Epithelial cell of proximal tubule (primary cell): ENCODE measurements at regions not wholly inside any gene's neighbourhood (a gene's known extent, or its start where the extent isn't known, plus 50 kb on each side); places are given as distances from the start of the nearest gene placed in this dataset.

ENCODE experiments used
- DNase-seq: peaks from one replicate; pipeline ENCODE4 v3.0.0-alpha.2; 2011; ENCODE audit warnings: low read depth
- H3K4me3 ChIP-seq: 2 replicates; pipeline ENCODE4 v1.5.1; 2011; ENCODE audit warnings: low read depth, mild to moderate bottlenecking, low read length
- TF ChIP-seq, protein P1 (sequence below): conservative IDR thresholded peaks from 2 replicates; pipeline ENCODE4 v1.5.1; 2012; ENCODE audit warnings: low read depth, mild to moderate bottlenecking, low read length

GRCh38 chr14:54170301-54170700, 213.7 kb upstream of the BMP4 start:
- DNase-seq = no peak
- no peak overlapping the region for H3K4me3 ChIP-seq
- TF ChIP-seq, protein P1, sequence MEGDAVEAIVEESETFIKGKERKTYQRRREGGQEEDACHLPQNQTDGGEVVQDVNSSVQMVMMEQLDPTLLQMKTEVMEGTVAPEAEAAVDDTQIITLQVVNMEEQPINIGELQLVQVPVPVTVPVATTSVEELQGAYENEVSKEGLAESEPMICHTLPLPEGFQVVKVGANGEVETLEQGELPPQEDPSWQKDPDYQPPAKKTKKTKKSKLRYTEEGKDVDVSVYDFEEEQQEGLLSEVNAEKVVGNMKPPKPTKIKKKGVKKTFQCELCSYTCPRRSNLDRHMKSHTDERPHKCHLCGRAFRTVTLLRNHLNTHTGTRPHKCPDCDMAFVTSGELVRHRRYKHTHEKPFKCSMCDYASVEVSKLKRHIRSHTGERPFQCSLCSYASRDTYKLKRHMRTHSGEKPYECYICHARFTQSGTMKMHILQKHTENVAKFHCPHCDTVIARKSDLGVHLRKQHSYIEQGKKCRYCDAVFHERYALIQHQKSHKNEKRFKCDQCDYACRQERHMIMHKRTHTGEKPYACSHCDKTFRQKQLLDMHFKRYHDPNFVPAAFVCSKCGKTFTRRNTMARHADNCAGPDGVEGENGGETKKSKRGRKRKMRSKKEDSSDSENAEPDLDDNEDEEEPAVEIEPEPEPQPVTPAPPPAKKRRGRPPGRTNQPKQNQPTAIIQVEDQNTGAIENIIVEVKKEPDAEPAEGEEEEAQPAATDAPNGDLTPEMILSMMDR = no peak

DNA sequence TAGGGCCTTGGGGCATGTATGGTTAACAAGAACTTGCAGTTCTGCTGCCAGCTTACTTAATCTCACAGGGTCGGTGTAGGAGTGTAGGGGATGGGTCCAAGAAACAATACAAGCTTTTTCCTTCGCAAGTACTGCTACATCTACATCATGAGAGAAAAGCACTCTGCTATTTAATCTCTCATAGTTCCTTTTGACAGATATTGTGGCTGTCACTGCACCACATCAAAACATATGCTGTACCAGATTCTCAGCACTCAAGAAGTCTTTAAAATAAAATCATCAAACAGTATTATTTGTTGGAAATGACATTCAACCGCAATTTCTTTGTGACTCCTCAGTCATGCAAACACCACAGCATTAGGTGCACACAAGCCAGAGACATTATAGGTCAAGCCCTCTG, 215.5 kb upstream of the BMP4 start:
- TF ChIP-seq, protein P1 = no peak
- DNase-seq = no peak

GRCh38 chr14:54172562-54172961, 215.9 kb upstream of the BMP4 start:
- TF ChIP-seq, protein P1 = no peak
- no peak overlapping the region for H3K4me3 ChIP-seq
- DNase-seq = no peak

More for the DNA sequence above, 215.5 kb upstream of the BMP4 start:
- no peak overlapping the region for H3K4me3 ChIP-seq

DNA sequence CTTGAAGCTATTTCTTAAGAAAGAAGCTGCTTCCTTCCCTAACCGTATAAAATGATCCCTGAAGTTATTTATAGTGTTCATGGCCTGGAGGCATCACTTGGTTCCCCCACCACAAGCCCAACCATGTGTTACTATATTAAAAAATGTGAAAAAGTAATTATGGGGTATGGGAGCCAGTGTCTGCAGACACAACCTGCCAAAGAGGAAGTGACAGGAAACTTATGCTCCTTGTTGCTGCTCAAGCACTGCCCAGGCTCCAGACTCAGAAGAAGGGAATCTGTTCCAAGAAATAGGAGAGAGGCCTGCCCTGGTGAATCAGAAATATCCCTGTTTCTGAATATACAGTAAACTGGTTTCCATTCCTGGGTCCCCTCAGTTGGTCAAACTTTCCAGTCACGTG, 217.2 kb upstream of the BMP4 start:
- no peak overlapping the region for H3K4me3 ChIP-seq
- TF ChIP-seq, protein P1 = no peak
- no peak for DNase-seq

DNA sequence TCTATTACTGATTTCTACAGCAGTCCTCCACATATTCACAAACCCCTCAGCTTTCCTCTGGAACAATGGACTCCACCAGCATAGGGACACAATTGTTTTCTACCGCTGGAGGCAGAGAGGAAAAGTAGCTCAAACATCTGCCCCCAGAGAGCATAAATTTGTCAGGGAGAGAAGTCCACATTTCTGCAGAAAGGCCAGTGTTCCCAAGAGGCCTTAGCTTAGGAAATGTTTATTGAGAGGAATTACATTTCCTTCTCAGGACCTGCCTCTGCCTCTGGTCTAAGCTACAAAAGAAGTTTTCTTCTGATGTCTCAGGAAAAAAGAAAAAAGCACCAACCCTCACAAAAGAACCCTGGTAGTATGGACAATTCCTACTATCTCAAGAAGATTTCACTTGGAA, 217.8 kb upstream of the BMP4 start:
- H3K4me3 ChIP-seq = no peak overlapping the region
- DNase-seq = no peak
- TF ChIP-seq, protein P1 = no peak

GRCh38 chr14:54175298-54175942, 218.8 kb upstream of the BMP4 start:
- TF ChIP-seq, protein P1 = peak; percentile 85
- DNase-seq = no peak
- H3K4me3 ChIP-seq = no peak overlapping the region

DNA sequence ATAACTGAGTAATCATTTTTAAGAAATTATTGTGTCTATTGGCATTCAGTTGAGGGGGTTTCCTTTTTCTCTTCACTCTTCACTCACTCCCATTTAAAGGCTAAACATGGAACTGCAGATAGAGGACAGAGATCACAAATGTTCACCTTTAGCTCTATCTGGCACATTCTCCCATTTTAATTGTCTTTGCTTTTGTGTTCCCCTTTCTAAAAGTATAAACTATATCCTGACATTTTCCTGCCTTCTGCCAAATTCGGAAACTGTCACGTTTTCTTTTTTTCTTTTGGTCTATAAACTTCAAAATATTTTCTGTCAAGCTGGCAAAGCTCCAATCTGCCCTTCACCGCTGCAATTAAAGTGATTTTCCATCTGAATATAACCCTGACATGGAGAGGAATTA, 219.8 kb upstream of the CDKN3 start:
- no peak overlapping the region for H3K4me3 ChIP-seq
- TF ChIP-seq, protein P1 = no peak
- DNase-seq = no peak
